ENCODE measurements at regions not wholly inside any gene's neighbourhood (a gene's known extent, or its start where the extent isn't known, plus 50 kb on each side); places are given as distances from the start of the nearest gene placed in this dataset.

- TF ChIP-seq CTCF (conservative IDR thresholded peaks at IDR 0.05): no peak
- peak overlapping the region; percentile 78 for H3K27ac ChIP-seq
Observed at GRCh38 chr5:68592351-68592750, 376.8 kb downstream of the PIK3R1 start.

- no peak for TF ChIP-seq CTCF (conservative IDR thresholded peaks at IDR 0.05)
- peak overlapping the region; percentile 78 for H3K27ac ChIP-seq
Observed at GRCh38 chr5:68593211-68593671, 377.7 kb downstream of the PIK3R1 start.

- H3K27ac ChIP-seq: no peak overlapping the region
- TF ChIP-seq CTCF (conservative IDR thresholded peaks at IDR 0.05): no peak
Observed at GRCh38 chr5:68612972-68613371, 397.4 kb downstream of the PIK3R1 start.

DNA sequence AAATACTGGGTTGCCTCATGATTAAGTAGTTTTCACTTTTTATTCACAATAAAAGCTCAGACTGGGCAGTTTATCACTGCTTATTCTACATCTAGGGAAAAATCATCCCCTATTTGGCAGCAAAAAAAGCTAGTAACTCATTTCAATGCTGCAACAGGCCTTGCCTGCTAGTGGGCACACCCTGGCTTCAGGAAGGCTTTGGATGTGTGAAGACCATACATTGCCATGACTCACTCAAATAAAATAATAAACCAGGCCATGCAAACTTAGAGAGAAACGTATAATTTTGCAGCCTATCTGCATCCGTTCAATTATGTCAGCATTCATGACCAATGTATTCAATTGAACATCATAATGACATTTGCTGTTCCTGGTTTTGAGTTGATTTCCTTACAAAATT is 402.9 kb downstream of the PIK3R1 start:
- H3K27ac ChIP-seq: no peak overlapping the region

GRCh38 chr5:68627001-68627400 is 411.4 kb downstream of the PIK3R1 start:
- no peak for TF ChIP-seq CTCF (conservative IDR thresholded peaks at IDR 0.05)
- H3K27ac ChIP-seq: no peak overlapping the region

More for the DNA sequence above, 402.9 kb downstream of the PIK3R1 start:
- TF ChIP-seq CTCF (conservative IDR thresholded peaks at IDR 0.05): no peak

- H3K27ac ChIP-seq: no peak overlapping the region
- no peak for TF ChIP-seq CTCF (conservative IDR thresholded peaks at IDR 0.05)
Observed at GRCh38 chr5:68628082-68628814, 412.7 kb downstream of the PIK3R1 start.

DNA sequence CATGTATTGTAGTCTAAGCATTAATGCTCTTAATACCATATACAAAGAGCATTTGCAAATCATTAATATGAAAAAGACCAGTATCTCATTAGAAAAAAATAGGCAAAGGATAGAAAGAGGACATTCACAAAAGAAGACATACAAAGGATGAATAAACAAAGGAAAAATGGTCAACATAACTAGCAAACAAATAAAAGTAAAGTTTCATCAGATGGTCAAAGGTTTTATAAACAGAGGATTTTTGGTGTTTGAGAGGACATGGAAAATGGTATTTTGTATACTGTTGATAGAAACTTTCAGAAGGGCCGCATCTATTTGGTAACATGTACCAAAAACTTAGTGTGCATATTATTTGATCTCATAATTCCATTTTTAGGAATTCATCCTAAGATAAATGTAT is 414.8 kb downstream of the PIK3R1 start:
- H3K27ac ChIP-seq: no peak overlapping the region
- TF ChIP-seq CTCF (conservative IDR thresholded peaks at IDR 0.05): no peak
